ENCODE measurements at regions not wholly inside any gene's neighbourhood (a gene's known extent, or its start where the extent isn't known, plus 50 kb on each side); places are given as distances from the start of the nearest gene placed in this dataset.
"Not testable (repeated sequence)": the region's sequence is repeated elsewhere in the genome, so short reads cannot be mapped to it uniquely, and the experiment has no call there.

GRCh38 chr4:4084171-4084570, 142.6 kb downstream of the OTOP1 start:
- not testable (repeated sequence) for TF ChIP-seq CTCF (conservative IDR thresholded peaks at IDR 0.05); ZFX (IDR thresholded peaks at IDR 0.05)
